HG02610 (cell line): ENCODE measurements at regions not wholly inside any gene's neighbourhood (a gene's known extent, or its start where the extent isn't known, plus 50 kb on each side); places are given as distances from the start of the nearest gene placed in this dataset.
"Not testable (repeated sequence)": the region's sequence is repeated elsewhere in the genome, so short reads cannot be mapped to it uniquely, and the experiment has no call there.

Source experiments
- ATAC-seq: cut with Tn5 transposase; IDR thresholded peaks from one replicate; pipeline ENCODE4 v1.9.1; 2021; ENCODE audit warnings: mild to moderate bottlenecking, moderate library complexity; ENCODE audit not compliant: unreplicated experiment

DNA sequence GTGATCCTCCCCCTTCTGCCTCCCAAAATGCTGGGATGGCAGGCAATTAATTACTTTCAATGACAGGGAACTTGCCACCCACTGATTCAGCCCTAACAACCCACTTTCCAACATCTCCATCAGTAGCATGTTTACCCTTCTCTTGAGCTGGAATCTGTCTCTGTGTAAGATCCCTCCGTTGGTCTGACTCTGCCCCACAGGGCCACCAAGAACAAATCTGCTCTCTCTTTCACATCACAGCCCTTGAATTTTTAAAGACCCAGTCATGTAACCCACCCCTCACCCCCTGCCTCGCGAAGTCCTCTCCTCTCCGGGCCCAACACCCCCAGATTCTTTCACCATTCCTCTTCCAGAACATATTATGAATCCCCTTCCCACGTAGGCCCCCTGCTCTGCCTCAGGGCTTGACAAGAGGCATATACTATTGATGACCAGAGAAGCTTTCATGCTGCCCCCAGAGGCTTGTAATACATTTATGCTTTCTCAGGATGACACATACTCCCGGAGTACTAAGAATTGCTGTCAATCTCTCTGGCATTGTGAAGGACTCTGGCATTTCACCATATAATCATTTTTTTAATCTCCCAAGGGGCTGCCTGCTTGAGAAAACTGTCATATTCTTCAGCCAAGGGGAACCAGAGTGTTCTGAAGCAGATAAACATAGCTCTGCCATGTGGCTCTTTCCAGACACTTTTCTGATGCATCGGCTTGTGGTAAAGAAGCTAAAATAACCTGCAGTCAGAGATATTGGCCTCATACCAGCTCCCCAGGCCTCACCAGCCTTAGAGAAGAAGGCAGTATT is 179.2 kb upstream of the AUTS2 start:
- no peak for ATAC-seq

DNA sequence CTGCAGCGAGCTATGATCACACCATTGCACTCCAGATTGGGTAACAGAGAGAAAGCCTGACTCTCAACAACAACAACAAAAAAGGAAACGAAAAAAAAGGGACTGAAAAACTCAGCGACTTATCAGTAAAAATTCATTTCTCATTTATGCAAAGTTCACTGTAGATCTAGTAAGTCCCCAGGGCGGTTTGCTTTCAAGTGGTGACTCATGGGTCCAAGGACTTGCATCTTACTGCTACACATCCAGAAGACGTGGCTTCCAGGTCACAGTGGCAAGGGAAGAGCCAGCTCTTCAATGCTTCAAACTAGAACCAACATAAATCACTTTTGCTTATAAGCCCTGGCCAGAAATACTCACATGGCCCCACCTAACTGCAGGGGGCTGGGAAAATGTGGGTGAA is 178.3 kb upstream of the AUTS2 start:
- ATAC-seq = peak; percentile 77

DNA sequence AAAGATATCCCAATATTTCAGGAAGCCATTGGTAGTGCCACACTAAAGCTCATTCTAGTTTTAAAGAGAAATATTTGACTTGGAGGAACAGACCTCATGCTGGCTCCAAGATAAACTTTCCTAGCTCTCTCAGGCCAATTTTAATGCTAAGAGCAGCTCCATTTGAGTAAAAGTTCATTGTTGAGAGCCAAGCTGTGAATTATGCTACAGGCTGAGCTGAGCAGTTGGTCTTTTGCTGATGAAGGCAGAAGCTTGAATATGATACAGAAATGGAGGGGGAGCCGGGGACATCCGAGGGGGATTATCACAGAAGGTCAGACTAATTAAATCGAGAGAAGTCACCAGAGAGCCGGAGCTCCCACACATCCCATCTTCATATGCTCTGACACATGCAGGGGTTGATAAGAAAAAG is 175.7 kb upstream of the AUTS2 start:
- ATAC-seq = no peak

DNA sequence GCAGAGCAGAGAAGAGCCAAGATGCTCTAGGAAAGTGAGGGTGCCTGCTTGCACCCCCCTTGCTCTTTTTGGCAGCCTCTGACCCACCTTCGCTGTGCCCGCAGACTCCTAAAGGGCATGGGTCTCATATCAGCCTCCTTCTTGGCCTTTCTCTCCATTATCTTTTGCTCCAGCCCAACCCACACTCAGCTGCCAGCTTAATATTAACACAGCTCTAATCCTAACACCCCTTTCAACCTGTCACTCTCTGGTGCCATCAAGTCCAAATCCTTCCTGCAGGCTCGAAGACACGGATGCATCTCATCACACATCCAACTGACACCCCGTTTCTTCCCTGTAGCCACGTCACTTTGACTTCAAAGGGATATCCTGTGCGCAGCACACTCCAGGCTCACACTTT is 171.6 kb upstream of the AUTS2 start:
- no peak for ATAC-seq

DNA sequence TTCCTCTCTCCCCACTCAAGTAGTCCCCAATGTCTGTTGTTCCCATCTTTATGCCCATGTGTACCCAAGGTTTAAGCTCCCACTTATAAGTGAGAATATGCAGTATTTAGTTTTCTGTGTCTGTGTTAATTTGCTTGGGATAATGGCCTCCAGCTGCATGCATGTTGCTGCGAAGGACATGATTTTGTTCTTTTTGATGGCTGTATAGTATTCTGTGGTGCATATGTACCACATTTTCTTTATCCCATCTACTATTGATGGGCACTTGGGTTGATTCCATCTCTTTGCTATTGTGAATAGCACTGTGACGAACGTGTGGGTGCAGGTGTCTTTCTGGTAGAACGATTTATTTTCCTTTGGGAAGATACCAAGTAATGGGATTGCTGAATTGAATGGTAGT is 170.2 kb upstream of the AUTS2 start:
- ATAC-seq = no peak

DNA sequence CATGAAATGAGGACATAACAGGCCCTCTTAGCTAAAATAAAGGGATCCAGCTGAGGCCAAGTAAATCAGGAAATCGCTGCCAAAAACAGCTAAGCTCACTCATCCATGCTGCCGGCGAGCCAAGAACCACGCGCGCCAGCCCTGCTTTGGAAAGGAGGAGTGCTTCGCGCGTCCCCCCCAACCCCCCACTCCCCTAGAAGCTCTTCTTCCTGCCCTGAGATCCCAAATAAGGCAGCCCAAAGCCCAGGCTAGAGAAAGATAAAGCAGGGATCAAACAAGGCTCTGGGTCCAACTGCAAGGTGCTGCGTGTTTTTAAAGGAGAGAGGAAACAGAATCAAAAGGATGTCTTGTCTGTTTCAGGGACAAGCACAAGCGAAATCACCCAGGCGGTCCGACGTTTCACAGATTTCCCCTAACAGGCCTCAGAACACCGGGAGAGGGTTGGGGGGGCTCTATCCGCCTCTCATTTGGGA is 168.3 kb upstream of the AUTS2 start:
- no peak for ATAC-seq

DNA sequence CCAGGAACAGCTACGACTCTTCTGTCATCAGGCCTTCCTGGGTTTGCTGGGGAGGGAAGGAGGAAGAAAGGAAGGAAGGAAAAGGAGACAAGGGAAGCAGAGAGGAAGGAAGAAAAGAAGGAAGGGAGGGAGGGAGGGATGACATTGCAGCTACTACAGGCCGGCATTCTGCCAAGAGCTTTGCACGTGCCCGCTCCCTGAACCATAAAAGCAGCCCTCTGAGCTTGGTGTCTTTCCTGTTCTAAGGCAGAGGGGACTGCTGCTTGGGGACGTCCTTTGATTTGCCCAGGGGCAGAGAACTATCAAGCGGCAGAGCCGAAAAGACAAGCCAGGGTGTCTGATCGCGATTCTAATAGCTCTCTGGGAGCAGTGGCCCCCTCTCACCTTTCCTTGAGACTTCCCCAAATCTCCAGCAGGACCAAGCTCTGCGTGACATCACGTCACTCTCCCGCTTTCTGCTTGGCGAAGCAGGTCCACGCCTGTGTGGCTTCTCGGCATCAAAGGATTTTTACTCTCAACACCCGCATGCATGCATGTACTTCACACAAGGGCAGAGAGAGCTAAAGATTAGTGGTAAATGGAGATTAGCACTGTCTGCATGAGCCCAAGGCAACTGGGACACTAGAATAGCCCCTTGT is 167.8 kb upstream of the AUTS2 start:
- ATAC-seq = no peak

DNA sequence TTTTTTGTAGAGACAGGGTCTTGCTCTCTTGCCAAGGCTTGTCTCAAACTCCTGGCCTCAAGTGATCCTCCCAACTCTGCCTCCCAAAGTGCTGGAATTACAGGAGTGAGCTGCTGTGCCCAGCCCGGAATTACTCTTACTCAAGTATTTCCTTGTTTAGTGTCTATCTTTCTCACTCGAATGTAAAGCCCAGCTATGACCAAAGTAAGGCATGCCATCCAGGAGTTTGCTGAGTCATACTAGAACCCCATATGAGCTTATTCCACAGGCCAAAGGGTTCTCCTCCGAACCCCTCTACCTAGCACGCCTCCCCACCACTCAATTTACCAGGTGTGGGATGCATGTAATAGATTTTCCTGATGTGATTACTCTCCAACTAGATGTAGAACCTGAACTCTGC is 166.6 kb upstream of the AUTS2 start:
- no peak for ATAC-seq

DNA sequence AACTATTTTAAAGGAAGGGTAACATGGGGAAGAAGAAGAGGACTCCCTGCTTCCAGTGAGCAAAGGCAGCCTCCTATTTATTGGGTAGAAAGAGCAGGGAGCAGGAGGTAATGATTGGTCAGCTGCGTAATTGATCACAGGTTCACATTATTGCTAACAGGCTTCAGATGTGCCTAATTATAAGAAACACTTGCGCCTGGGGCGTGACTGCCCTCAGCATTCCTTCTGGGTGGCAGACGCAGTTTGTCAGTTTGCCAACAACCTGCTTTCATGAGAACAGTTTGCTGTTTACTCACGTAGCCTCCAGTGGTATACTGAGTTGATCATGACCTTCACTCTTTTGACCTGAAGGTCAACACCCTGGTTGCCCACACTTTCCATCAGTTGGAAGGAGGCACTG is 166.0 kb upstream of the AUTS2 start:
- not testable (repeated sequence) for ATAC-seq

DNA sequence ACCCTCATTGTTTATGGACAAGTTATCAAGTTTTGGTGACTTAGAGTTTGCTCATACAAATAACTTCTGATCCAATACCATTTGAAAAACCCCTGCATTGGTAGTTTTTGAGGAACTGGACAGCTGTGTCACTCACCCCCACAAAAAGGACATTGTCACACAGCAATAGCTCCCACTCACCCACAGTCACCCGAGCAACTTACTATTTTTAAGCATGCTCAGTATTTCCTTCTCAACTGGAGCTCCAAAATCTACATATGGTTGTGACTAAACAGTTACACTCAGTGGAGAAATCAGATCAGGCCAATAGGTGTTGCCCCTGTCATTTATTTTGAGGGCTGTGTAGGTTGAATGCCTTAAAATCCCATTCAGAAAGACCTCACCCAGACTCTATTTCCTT is 165.2 kb upstream of the AUTS2 start:
- ATAC-seq = no peak

DNA sequence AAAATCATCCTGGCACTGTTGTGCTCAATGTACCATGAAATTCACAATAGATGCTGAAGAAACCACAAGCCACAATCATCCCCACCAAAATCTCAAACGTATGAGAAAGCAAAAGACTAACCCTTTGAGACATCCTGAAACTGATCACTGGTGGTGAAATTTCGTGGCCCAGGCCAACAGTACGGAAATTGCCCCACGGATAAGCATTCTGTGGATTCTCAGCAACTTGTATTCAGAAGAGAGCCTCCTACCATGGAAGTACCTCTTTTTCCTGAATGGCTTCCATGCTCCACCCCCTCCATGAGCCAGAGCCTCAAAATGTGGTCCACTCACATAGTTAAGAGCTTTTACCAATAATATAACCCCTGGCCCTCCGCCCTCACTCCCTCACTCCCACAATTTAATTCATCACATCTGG is 163.9 kb upstream of the AUTS2 start:
- peak; percentile 71 for ATAC-seq

DNA sequence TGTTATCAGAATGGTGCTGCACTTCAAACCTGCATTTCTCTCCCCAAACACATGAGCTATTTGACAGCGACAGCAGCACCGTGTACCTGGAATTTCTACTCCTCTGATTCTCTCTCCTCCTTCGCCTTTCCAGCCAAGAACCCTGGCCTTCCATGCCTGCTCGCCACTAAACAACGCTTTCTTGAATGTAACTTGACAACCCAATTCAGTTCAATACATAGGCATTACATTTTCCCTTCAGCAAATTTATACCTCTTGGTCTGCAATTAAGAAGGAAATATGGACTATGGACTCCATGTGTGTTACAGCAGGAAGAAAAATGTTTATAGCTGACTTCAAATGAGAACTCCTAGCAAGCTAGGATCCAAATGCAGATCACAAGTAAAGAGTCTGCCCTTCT is 162.6 kb upstream of the AUTS2 start:
- no peak for ATAC-seq

DNA sequence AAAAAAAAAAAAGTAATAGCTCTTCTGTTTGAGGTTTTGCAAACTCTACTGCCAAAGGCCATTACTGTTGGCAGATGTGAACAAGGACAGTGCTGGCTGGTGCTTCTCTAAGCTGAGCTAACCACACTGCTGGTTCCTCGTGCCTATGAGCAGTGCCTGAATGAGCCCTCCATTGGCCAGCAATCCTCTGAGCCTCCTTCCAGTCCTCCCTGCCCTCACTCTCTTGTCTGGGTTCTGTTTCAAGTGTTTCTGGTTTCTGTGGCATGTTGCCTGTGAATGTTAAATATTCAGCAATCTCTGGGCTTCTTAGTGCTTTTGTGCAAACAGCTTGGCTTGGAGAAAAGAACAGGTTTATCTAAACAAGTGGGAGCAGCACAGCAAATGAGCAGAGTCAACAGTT is 161.3 kb upstream of the AUTS2 start:
- no peak for ATAC-seq

DNA sequence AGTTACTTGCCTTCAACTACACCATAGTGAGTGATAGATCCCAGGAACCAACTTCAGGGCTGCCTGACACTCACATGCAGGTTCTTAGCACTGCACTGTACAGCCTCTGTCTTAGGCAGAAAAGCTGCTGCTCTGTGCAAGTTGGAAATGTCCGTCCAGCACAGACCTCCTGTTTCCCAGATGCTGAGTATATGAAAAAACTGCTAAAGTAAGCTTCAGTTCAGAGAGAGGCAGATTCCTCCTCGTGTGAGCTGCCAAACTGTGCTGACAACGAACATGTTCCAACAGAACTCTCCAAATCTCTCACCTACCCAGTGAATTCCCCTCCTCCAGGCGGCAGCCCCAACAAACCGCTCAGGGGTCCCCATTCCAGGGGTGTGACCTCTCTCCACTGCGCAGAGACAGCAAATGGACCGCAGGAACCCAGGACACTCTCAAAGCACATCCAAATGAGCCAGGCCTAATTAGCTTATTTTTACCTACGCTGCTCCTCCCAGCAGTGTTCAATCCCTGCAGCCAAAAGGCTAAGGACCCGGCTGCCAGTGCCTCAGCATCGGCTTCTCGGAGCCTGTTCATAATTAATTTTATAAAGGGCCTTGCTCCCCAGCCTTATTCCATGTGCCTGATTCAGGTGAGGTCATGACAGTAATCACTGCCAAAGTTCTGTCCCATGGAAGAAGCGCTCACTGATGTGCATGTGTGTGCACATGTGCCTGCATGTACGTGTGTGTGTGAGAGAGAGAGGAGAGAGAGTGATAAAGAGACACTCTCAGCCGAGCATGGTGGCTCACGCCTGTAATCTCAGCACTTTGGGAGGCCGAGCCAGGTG is 159.5 kb upstream of the AUTS2 start:
- no peak for ATAC-seq

DNA sequence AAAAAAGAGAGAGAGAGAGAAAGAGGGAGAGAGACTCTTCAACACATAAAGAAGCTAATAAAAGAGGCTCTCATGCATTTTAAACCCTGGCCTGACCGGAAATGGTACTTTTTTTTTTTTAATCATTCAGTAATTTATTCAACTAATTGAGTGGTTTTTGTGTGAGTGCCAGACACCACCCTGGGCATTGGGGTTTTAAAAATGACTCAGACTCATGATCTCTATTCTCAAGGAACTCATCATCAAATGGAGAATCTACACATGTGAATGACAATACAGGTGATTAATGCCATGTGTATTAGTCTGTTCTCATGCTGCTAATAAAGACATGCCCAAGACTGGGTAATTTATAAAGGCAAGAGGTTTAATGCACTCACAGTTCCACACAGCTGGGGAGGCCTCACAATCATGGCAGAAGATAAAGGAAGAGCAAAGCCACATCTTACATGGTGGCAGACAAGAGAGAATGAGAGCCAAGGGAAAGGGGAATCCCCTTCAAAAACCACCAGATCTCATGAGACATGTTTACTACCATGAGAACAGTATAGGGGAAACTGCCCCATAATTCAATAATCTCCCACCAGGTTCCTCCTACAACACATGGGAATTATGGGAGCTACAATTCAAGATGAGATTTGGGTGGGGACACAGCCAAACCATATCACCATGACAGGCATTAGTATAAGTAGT is 158.5 kb upstream of the AUTS2 start:
- no peak for ATAC-seq

DNA sequence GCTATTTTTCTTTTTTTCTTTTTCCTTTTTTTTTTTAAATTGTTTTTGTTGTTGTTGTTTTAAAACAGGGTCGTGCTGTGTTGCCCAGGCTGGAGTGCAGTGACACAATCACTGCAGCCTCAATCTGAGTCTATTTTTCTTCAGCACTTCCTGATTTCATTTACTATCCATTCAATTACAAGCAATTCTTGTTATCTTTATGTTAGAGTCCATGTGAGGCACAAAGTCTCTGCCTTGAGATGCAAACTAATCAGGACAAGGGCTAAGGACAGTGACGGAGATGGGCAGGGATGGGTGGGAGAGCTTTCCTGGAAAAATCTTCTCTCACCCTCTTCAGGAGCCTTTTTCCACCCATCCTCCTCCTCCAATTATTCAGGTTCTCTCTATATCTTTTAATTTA is 157.3 kb upstream of the AUTS2 start:
- no peak for ATAC-seq

DNA sequence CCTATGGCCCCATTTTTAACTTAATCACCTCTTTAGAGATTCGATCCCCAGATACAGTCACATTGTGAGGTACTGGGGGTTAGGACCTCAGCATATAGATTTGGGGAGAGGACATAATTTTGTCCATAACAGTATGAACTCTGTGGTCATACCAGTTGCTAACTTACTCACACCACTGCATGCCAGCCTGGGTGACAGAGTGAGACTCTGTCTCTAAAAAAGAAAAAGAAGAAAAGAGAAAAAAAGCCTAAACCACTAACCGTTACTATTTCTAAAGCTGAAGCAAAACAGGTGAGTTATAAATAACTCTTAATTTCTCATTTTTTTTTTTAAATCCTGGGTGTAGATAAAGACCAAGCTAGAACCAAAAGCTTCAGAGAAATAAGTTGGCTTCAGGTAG is 155.1 kb upstream of the AUTS2 start:
- ATAC-seq = no peak

DNA sequence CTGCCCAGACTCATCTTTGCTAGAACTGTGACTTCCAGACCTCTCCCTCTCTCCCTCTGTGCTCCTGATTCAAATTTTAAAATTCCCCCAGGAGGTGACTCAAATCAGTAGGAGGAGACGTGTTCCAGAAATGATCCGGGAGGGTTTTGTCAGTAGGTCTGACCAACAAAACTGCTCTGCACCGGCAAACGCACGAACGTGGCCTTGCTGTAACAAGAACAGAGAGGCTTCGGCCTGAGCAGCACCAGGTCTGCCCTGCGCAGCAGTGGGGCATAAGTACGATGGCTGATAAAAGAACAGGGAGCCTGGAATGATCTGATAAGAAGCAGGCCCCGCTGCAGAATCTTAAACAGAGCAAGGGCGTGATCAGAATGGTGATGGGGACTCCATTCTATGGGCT is 152.7 kb upstream of the AUTS2 start:
- no peak for ATAC-seq

DNA sequence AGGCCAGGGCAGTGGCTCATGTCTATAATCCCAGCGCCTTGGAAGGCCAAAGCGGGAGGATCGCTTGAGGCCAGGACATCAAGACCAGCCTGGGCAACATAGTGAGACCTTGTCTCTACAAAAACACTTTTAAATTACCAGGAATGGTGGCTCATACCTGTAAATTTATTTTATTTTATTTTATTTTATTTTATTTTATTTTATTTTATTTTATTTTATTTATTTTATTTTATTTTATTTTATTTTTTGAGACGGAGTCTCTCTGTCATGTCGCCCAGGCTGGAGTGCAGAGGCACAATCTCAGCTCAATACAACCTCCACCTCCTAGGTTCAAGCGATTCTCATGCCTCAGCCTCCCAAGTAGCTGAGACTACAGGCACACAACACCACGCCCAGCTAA is 152.1 kb upstream of the AUTS2 start:
- ATAC-seq = not testable (repeated sequence)

DNA sequence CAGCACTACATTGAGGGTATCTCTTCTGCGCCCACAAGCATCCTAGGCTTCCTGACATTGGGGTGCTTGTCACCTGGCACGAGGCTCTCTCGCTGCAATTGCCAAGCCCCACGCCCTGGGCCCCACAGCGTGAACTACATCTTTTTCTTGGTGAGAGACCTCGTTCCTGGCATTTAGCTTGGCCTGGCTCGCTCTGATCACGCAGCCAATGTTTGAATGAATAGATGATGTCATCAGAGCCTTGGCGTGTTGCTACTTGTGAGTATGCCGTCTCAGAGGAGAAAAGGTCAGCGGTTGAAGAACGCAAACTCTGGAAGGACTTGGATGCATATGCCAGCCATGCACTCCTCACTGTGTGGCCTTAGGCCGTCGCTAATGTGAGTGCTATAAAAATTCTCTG is 150.2 kb upstream of the AUTS2 start:
- no peak for ATAC-seq

DNA sequence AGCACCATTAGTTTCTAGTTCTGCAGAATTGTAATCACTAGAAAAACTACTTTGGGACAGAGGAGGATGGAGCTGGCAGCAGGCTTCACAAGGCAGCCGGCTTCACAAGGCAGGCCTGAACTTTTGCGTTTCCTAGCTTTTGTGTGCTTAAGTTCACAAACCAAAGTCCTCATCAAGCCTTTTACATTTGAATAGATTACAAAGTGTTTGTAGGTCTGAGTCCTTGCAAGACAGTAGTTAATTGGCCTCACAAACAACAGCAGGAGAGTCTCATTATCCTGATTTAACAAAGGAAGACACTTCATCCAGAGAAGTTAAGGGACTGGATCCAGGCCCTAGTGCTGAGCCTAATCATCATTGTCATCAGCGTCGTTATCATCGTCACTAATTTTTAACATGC is 147.8 kb upstream of the AUTS2 start:
- ATAC-seq = no peak
